ENCODE measurements at regions not wholly inside any gene's neighbourhood (a gene's known extent, or its start where the extent isn't known, plus 50 kb on each side); places are given as distances from the start of the nearest gene placed in this dataset.

GRCh38 chr12:124637163-124637562 lies 69.8 kb upstream of the NCOR2 start:
- no peak overlapping the region for H3K4me3 ChIP-seq (replicated peaks in 1 of 2; ENCODE audit: low read depth in 2 of 2, low read length in 2 of 2)
- no peak for DNase-seq (ENCODE audit: low read depth in 2 of 2)
- no peak for TF ChIP-seq CTCF (IDR thresholded peaks at IDR 0.05; ENCODE audit: low read depth, low read length)

- no peak overlapping the region for H3K4me3 ChIP-seq (replicated peaks in 1 of 2; ENCODE audit: low read depth in 2 of 2, low read length in 2 of 2)
- DNase-seq (ENCODE audit: low read depth in 2 of 2): peak; percentile 65 to 87
- TF ChIP-seq CTCF (IDR thresholded peaks at IDR 0.05; ENCODE audit: low read depth, low read length): no peak
Observed at GRCh38 chr12:124636138-124636978, 68.9 kb upstream of the NCOR2 start.

GRCh38 chr12:124635316-124635715 lies 67.9 kb upstream of the NCOR2 start:
- DNase-seq (ENCODE audit: low read depth in 2 of 2): no peak
- TF ChIP-seq CTCF (IDR thresholded peaks at IDR 0.05; ENCODE audit: low read depth, low read length): no peak
- H3K4me3 ChIP-seq (replicated peaks in 1 of 2; ENCODE audit: low read depth in 2 of 2, low read length in 2 of 2): no peak overlapping the region

DNA sequence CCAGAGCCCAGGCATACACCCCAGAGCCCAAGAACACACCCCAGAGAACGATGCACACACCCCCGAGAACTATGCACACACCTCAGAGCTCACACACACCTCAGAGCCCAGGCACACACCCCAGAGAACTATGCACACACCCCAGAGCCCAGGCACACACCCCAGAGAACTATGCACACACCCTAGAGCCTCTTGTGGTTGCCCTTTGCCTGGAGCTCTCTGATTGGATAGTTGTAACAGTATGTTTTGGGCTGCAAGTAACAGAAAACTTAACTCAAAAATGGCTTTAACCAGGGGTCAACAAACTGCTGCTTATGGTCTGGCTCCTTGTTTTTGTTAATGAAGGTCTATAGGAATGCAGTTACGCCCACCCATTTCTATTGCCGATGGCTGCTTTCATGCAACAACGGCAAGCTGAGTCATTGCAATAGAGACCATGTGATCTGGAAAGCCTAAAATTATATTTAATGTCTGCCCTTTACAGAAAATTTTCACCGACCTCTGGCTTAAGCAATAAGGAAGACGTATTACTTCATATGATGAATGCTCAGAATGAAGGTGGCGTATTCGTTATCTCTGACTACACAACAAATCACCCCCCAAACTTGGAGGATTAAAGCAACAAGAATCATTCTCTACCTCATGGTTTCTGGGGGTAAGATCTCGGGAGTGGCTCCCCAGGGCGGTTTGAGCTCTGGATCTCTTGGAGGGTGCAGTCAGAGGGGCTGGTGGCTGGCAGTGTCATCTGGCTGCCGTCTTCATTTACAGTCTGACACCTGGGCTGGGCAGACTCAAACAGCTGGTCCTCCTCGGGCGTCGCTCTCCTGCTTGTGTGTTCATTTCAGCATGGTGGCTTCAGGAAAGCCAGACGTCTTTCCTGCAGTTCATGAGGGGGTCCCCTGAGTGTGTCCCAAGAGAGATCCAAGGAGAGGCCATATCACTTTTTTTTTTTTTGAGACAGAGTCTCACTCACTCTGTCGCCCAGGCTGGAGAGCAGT lies 66.3 kb upstream of the NCOR2 start:
- no peak overlapping the region for H3K4me3 ChIP-seq (replicated peaks in 1 of 2; ENCODE audit: low read depth in 2 of 2, low read length in 2 of 2)
- peak; percentile 77 to 83 for DNase-seq (ENCODE audit: low read depth in 2 of 2)
- no peak for TF ChIP-seq CTCF (IDR thresholded peaks at IDR 0.05; ENCODE audit: low read depth, low read length)

DNA sequence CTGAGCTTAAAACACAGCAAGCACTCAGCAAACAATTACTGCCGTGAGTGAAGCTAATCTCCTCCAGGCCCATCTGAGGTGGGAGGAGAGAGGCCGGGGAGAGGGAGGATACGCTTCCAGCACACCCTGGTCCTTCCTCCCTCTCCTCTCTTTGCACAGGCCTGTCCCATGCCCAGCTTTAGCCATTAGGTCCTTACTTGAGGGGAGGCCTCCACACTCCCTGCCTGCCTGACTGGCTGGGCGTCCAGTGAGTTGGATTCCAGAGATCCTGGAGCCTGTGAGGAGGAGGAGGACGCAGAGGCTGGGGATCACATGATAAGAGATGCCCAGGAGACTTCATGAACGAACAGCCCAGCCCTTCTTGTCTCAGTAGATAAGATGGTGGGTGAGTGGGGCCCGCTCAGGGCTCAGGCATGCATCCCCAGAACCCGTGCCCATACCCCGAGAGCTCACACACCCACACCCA lies 65.1 kb upstream of the NCOR2 start:
- H3K4me3 ChIP-seq (replicated peaks in 1 of 2; ENCODE audit: low read depth in 2 of 2, low read length in 2 of 2): no peak overlapping the region
- DNase-seq (ENCODE audit: low read depth in 2 of 2): peak in 1 of 2 donors; percentile 60
- TF ChIP-seq CTCF (IDR thresholded peaks at IDR 0.05; ENCODE audit: low read depth, low read length): no peak

GRCh38 chr12:124631681-124632256 lies 64.4 kb upstream of the NCOR2 start:
- TF ChIP-seq CTCF (IDR thresholded peaks at IDR 0.05; ENCODE audit: low read depth, low read length): no peak

More at GRCh38 chr12:124631681-124632256, 64.4 kb upstream of the NCOR2 start:
- H3K4me3 ChIP-seq (replicated peaks in 1 of 2; ENCODE audit: low read depth in 2 of 2, low read length in 2 of 2): no peak overlapping the region
- no peak for DNase-seq (ENCODE audit: low read depth in 2 of 2)

All from cardiac fibroblast (primary cell).